WERI-Rb-1 (cell line): ENCODE measurements at regions not wholly inside any gene's neighbourhood (a gene's known extent, or its start where the extent isn't known, plus 50 kb on each side); places are given as distances from the start of the nearest gene placed in this dataset.

ENCODE experiments used
- DNase-seq: peaks from one replicate; pipeline ENCODE4 v3.0.0-alpha.2; 2020
- H3K27ac ChIP-seq: fragments of 250-450 bp; sonication (Bioruptor Pico); 2 replicates; pipeline ENCODE4 v1.5.1; 2020; ENCODE audit warnings: mild to moderate bottlenecking, moderate library complexity
- H3K27me3 ChIP-seq: fragments of 250-450 bp; sonication (Bioruptor Pico); 2 replicates; pipeline ENCODE4 v1.5.1; 2021; ENCODE audit warnings: mild to moderate bottlenecking, low read depth, moderate library complexity; ENCODE audit not compliant: insufficient read depth, severe bottlenecking
- H3K36me3 ChIP-seq: fragments of 250-450 bp; sonication (Bioruptor Pico); 2 replicates; pipeline ENCODE4 v1.5.1; 2020; ENCODE audit warnings: mild to moderate bottlenecking, moderate library complexity
- H3K4me3 ChIP-seq: 2 replicates; pipeline ENCODE4 v1.5.1; 2011; ENCODE audit warnings: low read depth, mild to moderate bottlenecking, control low read depth, low read length
- H3K9me3 ChIP-seq: fragments of 250-450 bp; sonication (Bioruptor Pico); 2 replicates; pipeline ENCODE4 v1.5.1; 2021; ENCODE audit warnings: mild to moderate bottlenecking, moderate library complexity; ENCODE audit not compliant: severe bottlenecking
- CTCF ChIP-seq: IDR thresholded peaks from 2 replicates; pipeline ENCODE4 v1.5.1; 2011; ENCODE audit warnings: low read depth, mild to moderate bottlenecking, control low read depth, inconsistent platforms, low read length

- no peaks in the 10 kb centered on the region for H3K36me3 ChIP-seq
- peaks cover 12% of the 10 kb centered on the region for H3K9me3 ChIP-seq
- no peaks in the 10 kb centered on the region for H3K27me3 ChIP-seq
- H3K4me3 ChIP-seq: no peak overlapping the region
- no peak for DNase-seq
- no peak for TF ChIP-seq CTCF
- H3K27ac ChIP-seq: no peak overlapping the region
Observed at GRCh38 chr5:2615917-2616316, 135.6 kb downstream of the IRX2 start.

- Histone ChIP-seq H3K36me3 (no peaks in the 10 kb centered on the region), H3K9me3 (peaks cover 12% of the 10 kb centered on the region), H3K4me3 (no peak overlapping the region), H3K27ac (no peak overlapping the region), H3K27me3 (no peaks in the 10 kb centered on the region)
- no peak for DNase-seq
- no peak for TF ChIP-seq CTCF
Observed at GRCh38 chr5:2614571-2614970, 136.9 kb downstream of the IRX2 start.

GRCh38 chr5:2611659-2612058 is 139.8 kb downstream of the IRX2 start:
- H3K27ac ChIP-seq: no peak overlapping the region
- H3K27me3 ChIP-seq: no peaks in the 10 kb centered on the region
- no peak for DNase-seq
- TF ChIP-seq CTCF: no peak
- peaks cover 12% of the 10 kb centered on the region for H3K9me3 ChIP-seq
- no peak overlapping the region for H3K4me3 ChIP-seq
- no peaks in the 10 kb centered on the region for H3K36me3 ChIP-seq

- no peak for TF ChIP-seq CTCF
- Histone ChIP-seq H3K4me3 (no peak overlapping the region), H3K36me3 (no peaks in the 10 kb centered on the region), H3K27ac (no peak overlapping the region), H3K9me3 (peaks cover 9% of the 10 kb centered on the region), H3K27me3 (no peaks in the 10 kb centered on the region)
- DNase-seq: no peak
Observed at GRCh38 chr5:2610986-2611385, 140.5 kb downstream of the IRX2 start.

- TF ChIP-seq CTCF: no peak
- no peaks in the 10 kb centered on the region for H3K9me3 ChIP-seq
- no peak overlapping the region for H3K27ac ChIP-seq
Observed at GRCh38 chr5:2608391-2608790, 143.1 kb downstream of the IRX2 start.

GRCh38 chr5:2607598-2607997 is 143.9 kb downstream of the IRX2 start:
- no peak for TF ChIP-seq CTCF
- H3K27me3 ChIP-seq: no peaks in the 10 kb centered on the region
- no peaks in the 10 kb centered on the region for H3K9me3 ChIP-seq
- no peak for DNase-seq
- H3K4me3 ChIP-seq: no peak overlapping the region
- H3K36me3 ChIP-seq: no peaks in the 10 kb centered on the region
- no peak overlapping the region for H3K27ac ChIP-seq

More at GRCh38 chr5:2608391-2608790, 143.1 kb downstream of the IRX2 start:
- Histone ChIP-seq H3K27me3 (no peaks in the 10 kb centered on the region), H3K4me3 (no peak overlapping the region), H3K36me3 (no peaks in the 10 kb centered on the region)
- DNase-seq: no peak
